Activated CD4-positive, alpha-beta T cell treated with anti-CD3 and anti-CD28 coated beads for 4 hours (primary cell): ENCODE measurements at regions not wholly inside any gene's neighbourhood (a gene's known extent, or its start where the extent isn't known, plus 50 kb on each side); places are given as distances from the start of the nearest gene placed in this dataset.

ENCODE experiments used
- DNase-seq, 2 donors: peaks; one replicate each; pipeline ENCODE4 v3.0.0-alpha.2; 2020

DNA sequence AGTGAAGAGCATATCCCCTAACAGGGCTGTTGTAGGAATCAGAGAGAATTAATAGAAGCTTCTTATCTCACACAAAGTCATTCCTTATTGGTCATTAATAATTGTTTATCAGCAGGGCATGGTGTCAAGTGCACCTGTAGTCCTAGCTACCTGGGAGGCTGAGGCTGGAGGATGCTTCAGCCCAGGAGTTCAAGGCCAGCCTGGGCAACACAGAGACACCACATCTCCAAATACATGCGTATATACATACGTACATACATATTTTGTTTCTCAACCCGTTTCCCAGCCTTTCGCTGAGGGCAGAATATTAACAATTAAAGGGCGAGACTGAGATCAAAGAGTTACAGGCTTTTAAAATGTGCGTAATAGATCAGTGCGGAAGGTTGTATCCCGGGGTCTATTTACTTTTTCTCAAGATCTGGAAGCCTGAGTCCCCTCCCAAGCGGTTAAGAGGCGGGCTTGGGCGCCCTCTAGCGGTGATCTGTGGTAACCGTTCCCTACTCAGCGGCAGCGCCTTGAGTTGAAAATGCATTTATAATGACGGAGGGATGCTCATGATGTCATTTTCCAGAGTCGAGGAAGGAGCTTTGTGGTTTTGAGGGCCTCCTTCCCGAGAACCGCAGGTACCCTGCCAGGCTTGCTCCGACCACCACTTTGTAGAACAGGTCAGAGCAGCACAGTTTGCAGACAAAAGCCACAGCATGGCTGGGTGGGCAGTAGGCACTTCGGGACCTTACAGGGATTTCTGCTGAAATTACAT is 169.6 kb upstream of the GPR12 start:
- DNase-seq = peak; percentile 49 to 66

DNA sequence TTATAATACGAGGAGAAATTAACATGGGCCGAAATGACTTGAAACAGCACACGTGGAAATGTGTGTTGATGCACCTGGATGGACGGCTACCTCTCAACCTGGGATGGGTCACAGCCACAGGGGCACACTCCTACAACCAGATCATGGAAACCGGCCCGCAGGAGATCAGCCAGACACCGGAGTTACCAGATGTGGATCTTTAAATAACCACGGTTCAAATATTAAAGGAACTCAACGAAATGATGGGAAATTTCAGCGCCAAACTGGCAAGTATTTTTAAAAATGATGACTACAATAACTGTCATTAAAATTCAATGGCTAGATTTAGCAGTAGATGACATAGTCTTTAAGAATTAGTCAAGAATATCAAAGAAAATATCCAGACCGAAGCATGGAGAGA is 166.9 kb upstream of the GPR12 start:
- no peak for DNase-seq

DNA sequence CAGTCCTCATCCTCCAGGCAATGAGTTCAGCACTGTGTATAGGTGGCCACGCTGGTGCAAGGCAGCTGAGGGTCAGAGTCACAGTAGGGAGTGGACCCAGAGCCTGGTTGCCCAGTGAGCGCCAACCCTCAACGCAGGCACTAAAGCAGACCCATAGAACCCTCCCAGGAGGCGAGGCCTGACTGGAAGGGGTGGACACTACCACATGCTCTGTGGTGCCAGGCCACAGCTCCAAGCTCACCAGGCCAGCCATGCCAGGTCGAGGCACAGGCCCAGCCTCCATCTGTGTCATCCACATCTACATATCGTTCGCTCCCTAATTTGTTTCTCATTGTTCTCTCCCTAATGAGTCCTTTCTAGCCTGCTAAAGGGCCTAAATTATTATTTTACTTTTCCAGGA is 165.8 kb upstream of the GPR12 start:
- DNase-seq = no peak

DNA sequence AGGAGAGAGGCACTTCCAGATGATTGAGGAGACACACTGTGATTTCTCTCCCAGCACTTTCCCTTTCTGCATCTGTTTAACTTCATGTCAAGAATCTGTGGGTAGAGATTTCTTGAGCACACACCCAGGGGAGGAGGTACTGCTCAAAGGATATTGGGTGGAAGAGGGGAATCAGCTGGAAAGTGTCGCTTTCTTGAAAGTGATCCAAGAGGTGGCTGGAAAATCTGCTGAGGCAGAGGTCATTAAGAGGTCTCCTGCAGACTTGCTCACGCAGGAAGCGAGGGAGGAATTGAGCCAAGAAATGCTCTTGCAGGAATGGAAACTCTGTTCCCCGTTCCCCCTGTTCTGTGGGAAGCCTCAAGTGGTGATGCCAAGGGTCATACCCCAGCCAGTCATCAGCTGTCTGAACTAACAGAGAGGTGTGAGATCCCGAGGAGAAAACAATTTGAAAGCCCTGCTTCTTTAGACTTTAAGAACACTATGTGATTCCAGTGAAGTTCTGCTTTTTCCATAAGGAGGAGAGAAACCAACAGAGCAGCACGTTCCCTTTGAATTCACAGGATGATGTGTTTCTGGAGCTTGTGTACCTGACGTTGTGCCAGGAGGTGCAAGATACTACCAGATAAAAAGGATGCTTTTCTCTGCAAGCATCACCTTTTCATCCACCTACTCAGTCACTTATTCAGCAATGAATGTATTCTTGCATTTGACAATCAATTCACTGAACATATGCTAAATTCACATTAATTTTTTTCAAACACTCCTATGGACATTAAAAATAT is 163.4 kb upstream of the GPR12 start:
- DNase-seq = no peak

DNA sequence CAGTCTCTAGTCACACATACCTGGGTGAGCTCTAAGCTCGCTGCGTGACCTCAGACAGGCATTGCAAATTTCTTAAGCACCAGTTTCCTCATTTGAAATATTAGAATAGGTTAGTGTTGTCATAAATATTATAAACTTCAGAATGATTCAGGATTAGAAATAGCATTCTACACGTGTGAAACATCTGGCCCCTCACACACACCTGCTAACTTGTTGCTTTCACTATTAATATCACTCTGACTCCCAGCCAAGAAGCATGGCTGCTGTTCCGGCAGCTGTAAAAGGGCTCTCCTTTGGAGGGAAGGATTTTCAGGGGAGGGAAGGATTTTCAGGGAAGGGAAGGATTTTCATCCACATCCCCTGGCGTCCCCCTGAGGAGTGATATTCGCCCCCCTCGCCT is 161.3 kb upstream of the GPR12 start:
- DNase-seq = no peak

DNA sequence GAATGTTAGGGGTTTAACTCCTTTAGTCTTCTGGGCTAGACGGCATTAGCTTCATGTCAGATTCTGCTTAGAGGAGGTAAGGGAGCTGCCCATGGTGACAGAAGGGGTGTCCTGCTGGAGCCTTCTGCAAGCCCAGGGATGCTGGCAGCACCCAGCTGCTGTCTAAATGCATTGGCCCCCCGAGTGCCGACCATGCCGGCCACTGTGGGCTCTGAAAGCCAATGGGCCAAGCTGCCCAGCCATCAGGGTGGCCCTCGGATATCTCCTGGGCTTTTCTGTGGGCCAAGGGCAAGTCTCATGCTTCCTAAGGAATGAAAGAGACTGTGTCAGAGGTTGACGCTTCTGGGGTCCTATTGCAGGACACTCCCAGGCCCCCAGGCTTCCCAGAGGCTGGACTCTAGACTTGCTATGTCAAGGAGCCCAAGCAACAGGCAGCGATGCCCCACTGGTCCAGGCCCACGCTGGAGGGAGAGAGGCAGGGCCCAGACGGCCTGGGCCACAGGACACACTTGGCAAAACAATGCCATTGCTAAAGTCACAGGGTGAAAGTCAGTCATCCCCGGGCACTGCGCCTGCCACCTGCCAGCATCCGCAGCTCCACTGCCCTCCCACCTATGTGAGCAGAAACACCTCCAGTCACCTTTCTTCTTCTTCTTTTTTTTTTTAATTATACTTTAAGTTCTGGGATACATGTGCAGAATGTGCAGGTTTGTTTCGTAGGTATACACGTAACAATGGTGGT is 160.2 kb upstream of the GPR12 start:
- DNase-seq = no peak

DNA sequence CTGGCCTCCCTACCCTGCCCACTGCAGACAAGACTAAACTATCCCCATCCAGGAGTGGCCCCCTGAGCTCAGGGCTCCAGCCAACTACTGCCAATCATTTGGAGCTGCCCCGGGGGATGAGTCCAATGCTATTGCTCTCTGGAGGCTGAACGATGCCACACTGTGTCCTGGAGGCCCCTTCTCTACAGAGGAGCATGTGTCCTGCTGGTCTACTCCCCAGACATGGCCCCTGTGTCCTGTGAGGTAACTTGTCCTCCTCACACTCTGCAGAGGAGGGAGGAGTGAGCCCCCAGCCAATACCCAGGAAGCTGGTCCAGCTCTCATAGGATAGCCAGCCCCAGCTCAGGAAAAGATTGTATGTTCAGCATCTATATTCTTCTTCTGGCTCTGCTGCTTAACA is 159.1 kb upstream of the GPR12 start:
- DNase-seq = no peak

DNA sequence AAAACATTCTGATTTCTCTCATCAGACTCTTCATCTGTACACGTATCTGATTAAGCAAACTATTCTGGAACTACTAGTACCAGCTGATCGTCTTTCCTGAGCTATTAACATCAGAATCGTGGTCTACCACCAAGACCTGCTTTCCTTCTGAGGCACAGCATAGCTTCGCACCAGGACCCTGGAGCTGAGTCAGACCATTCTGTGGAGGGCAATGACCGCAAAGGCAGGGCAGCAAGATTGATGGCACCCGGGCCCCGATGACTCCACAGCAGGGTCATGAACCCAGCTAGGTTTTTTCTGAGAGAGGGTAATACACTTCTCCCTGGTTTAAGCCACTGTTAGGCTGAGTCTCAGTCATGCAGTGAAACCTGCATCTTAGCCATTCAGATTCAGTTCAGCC is 158.7 kb upstream of the GPR12 start:
- no peak for DNase-seq

DNA sequence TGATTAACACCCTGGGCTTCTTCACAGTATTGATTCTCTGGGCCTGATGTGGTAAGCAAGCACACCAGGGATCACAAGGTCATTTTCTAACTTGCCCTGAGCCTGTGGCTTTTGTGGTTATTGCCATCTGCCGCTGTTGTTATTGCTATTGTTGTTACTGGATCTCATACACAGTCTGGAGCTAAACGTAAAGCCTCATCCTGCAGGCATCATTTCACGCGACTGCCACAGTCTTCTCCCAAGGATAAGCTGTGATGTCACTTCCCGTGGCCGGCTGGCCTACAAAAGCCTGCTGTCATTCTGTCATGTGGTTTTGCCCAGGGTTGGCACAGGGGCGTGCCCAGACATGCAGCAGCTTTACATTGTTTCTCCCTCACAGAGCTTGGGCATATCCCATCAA is 154.0 kb upstream of the GPR12 start:
- DNase-seq = no peak

DNA sequence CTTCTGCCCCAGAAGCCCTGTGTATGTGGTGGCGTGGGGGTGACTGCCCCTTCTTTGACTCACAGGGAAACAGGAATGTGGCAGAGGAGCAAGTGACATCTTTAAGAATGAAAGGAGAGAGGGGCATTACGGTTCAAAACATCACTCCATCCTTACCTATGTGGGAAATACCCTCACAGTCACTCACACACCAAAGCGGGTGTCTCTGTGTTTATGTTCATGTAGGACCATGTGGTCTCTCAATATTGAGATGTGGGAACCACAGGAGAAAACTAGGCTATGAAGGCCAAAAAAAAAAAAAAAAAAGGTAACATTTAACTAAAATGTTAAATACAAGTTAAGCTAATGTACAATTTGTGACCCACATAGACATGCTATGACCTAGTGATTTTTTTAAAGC is 153.6 kb upstream of the GPR12 start:
- no peak for DNase-seq

DNA sequence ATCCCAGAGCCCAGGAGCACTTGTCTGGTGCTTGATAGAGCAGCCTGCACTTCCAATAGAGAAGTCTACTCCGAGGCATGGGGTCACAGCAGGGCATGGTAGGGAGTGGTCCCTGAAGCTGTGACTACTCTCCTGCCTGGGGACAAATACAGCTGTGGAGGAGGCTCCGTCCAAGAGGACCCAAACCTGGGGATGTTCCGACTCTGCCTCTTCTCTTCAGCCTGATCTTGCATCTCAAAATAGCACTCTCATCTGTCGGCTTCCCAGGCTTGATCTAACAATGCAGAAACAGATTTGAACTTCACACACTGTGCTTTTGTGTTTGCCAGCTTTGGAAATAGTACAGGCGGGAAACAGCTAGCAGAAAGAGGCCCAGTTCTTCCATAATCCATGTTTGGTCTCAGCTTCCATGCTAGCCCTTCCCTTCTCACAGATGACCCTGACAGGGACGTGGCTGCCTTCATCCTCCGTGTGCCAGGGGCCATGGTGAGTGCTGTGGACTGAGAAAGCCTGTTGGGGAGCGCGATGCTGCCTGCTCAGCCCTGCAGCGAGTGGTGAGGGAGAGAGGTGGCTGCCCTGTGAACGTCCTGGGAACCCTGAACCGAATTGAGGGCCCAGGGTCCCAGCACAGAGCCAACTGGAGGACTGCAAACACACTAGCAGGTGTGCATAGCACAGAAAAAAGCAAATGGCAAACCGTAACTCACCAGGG is 150.3 kb upstream of the GPR12 start:
- DNase-seq = no peak

DNA sequence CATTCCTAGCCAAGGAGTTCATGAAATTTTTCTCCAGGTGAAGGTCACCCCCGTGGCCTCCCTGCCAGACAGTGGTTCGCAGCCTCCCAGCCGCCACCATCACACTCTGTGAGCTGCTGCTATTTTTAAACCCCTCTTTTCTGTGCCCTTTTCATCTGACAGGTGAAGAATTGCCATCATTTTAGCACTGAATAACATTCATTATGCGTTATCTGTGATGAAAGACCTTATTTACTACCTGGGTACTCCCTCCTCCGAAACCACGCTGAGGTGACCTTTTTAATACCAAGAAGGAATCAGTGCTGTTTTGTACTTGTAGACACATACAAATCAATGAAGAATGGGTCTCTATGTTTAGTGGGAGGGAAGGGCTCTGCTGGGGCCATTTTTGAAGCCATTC is 148.9 kb upstream of the GPR12 start:
- DNase-seq = no peak

DNA sequence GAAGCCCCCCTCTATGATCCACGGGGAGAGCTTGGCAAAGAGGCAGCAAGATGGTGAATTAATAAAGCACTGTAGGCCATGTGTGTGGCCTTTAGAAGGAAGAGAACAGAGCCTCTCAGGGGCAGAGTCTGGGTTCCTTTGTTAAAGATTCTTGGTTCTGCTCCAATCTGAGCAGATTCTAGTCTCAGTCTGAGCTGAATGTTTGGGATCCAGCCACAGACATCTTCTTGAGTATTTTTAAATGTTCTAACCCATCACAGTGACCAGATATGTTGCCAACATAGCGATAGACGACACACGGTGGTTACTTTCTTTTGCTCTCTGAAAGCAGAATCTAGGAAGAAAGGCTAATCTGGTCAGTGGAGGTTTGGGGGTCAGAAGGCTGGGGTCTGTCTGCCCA is 147.5 kb upstream of the GPR12 start:
- DNase-seq = no peak

DNA sequence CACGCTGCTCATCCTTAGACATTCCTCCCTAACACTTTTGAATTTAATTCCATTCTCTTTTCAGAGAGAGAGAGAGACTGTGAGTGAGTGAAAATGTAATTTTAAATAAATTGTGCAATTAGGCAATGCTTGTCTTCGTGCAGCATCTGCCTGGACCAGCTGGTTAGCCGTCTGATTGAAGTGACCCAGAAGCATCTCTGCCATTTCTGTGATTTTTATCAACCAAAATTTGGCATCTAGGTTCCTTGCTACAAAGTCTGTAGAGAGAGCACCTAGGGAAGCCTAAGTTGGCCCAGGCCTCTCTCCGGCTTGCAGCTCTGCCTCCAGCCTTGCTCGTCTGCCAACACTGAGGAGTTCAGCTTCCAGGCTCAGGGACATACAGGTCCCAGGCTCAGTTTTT is 138.6 kb upstream of the GPR12 start:
- DNase-seq = no peak

DNA sequence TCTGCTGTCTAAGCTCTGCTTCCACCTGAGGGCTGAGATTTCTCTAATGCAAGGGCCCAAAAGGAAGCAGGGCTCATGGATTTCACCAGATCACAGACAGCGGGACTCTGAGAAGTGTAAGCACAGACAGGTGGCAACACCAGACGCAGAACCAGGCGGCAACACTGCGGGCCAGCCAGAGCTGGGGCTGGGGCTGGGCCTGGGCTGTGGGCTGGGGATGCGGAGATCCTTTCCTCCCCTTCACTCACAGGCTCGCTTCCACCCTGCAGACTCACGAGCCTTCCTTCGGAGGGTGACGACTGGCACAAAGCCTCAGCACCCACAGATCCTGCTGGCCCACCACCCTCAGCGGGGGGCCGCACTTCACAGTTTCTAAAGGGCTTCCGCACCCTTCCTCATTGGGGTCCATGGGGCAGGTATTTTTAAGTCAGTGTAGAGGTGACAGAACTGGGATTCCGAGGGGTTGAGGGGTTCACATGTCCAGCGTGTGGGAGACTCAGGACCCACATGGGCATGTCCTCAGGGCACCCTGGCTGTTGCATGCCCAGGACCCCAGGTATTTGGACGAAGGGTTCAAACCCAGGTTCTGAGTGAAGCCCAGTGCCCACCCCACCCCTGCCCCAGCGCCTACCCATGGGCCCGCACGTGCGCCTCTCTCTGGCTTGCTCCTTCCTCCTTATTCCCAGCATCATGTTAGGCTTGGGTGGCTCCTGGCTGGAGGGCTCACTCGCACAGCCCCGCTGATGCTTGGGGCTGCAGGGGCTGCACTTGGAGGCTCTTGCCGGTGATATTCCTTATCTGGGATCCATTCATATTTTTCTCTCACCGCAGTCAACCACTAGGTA is 137.3 kb upstream of the GPR12 start:
- no peak for DNase-seq

DNA sequence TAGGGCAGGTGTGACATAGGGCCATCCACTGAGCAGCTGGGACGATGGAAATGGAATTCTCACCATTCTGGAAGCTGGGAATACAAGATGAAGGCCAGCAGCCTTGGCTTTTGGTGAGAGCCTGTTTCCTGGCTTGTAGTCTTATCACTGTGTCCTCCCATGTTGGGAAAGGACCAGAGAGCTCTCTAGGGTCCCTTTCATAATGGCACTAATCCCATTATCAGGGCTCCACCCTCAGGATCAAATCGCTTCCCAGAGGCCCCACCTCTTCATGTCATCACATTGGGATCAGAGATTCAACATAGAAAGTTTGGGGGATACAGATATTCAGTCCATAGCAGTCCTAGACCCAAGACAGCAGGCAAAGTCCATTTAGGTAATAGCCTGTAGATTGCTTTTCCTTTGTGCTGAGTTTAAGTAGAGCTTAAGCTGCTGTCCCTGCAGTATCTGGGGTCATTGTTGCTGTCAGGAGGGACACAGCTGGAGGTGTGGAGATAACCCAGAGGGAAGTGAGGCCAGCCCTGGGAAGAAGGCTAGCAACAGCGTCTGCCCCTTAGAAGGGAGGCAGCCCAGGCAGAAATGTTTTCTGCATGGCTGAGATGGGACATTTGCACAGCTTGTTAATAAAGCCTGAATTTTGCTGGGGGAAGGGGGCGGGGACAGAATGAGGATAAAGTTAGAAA is 136.5 kb upstream of the GPR12 start:
- DNase-seq = no peak

DNA sequence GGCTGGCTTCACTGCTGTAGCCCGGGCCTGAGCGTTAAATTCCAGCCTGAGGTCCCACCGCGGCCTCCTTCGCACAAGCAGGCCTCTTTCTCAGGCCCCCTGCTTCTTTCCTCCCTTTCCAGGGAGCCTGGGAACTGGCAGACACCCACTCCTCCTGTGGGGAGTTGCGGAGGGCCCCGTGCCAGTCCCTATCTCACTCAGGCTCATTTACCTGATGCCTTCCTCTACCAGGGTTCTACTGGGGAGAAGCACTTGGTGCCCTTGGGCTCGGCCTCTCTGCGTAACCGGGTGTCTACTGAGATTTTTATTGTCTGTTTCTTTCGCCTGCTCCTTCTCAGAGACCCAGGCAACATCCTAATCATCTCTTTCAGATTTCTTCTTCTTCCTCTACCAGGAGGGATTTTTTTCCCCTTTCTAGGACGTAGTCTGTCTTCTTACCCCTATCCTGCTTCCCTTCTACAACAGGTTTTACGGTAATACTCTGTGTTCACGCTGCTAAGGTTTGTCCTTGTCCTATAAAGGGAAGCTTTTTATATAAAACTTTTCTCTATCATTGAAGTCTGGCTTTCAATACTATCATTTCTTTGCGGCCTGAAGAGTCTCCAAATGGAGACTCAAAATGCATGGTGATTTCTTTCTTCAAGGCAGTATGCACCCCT is 135.4 kb upstream of the GPR12 start:
- no peak for DNase-seq

DNA sequence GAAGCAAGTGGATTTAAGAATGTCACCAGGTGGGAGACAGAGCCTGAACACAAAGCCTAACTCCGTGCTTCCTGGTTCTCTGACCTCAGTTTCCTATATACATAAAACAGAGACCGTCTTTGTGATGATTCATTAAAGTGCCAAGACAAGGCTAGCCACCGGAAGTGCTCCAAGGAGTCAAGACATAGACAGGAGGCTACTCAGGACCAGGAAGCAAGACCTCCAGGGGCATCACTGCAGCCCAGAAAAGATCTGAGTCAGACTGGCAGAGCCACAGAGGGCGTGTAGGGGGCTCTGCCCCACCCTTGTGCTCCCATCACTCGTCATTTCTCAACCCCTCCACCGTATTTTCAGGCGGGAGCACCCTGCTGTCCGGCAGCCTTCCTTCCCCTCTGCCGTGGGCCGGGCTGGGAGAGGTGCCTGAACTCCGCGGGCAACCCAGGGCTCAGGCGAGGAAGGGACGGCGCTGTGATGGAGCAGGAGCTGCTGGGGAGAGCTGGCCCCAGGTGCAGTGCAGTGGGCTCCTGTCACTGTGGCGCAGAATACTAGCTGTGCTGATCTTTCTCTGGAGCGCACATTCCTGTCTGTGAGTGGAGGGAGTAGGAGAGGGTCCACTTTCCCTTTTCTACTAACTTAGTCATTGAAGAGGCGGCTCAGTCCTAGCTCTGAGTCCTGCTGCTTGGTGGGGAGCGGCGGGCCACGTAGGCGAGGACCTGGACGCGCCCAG is 134.7 kb upstream of the GPR12 start:
- no peak for DNase-seq

DNA sequence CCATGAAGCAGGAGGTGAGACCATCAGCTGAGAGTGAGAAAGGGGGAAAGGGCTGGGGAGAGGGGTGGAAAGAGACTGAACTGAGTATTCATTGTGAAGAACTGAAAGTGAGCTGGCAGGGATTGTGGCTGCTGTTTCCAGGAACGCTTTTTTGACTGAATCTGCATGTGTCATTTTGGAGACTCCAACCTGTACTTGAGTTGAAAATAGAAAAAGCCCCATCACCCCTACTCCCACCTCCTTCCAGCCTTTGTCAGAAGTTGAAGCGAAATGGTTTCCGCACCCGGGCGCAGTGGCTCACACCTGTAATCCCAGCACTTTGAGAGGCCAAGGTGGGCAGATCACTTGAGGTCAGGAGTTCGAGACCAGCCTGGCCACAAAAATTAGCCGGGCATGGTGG is 128.0 kb upstream of the GPR12 start:
- DNase-seq = no peak

DNA sequence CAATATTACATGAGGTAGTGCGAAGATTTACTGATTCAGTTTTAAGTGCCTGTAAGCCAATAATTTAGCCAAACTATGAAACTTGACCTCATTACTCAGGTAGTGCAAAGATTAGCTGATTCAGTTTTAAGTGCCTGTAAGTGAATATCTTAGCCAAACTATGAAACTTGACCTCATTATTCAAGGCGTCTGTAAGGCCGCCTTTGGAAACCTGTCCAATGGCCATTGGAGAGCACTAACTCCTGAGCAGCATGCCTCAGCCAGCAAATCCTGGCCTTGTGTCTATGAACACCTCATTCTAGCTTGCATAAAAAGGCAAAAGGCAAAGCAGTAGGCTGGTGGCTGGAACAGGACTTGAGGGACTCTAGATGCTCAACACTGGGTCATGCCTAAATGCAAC is 127.0 kb upstream of the GPR12 start:
- DNase-seq = no peak
